Cardiac muscle cell (in vitro differentiated cells and primary cell): ENCODE measurements at regions not wholly inside any gene's neighbourhood (a gene's known extent, or its start where the extent isn't known, plus 50 kb on each side); places are given as distances from the start of the nearest gene placed in this dataset.
A peak's percentile ranks its signal among the peaks of the same experiment; 100 is the strongest.

ENCODE experiments used
- DNase-seq, 2 donors: peaks; one replicate each; pipeline versions ENCODE4 v3.0.0 to v3.0.0-alpha.2; 2010 to 2017; ENCODE audit warnings: low read depth in 1 of 2, low spot score in 1 of 2
- H3K27ac ChIP-seq: fragments of 200-600 bp; sonication (generic); 2 replicates; pipeline ENCODE4 v1.5.1; 2016
- H3K27me3 ChIP-seq: fragments of 200-600 bp; sonication (generic); 2 replicates; pipeline ENCODE4 v1.6.0; 2016; ENCODE audit warnings: control low read depth
- H3K36me3 ChIP-seq: fragments of 200-600 bp; sonication (generic); 2 replicates; pipeline ENCODE4 v1.5.1; 2016; ENCODE audit warnings: control low read depth
- H3K4me1 ChIP-seq: fragments of 200-600 bp; sonication (generic); 2 replicates; pipeline ENCODE4 v1.8.1; 2017; ENCODE audit warnings: low read depth, mild to moderate bottlenecking, mixed run types
- H3K4me3 ChIP-seq: fragments of 200-600 bp; sonication (generic); 2 replicates; pipeline ENCODE4 v1.5.1; 2016; ENCODE audit warnings: mild to moderate bottlenecking
- H3K9me3 ChIP-seq: fragments of 200-600 bp; sonication (generic); 2 replicates; pipeline ENCODE4 v1.5.1; 2017; ENCODE audit warnings: low read depth, mild to moderate bottlenecking, control low read depth
- CTCF ChIP-seq: IDR thresholded peaks from 2 replicates; pipeline ENCODE4 v1.5.1; 2012; ENCODE audit warnings: low read depth, mild to moderate bottlenecking, low read length

- Histone ChIP-seq H3K4me3 (no peak overlapping the region), H3K36me3 (no peaks in the 10 kb centered on the region), H3K27ac (no peak overlapping the region), H3K4me1 (peaks cover 11% of the 10 kb centered on the region), H3K27me3 (no peaks in the 10 kb centered on the region), H3K9me3 (no peaks in the 10 kb centered on the region)
- no peak for TF ChIP-seq CTCF
- no peak for DNase-seq
Measured at GRCh38 chr1:8086055-8086454, 59.9 kb upstream of the ERRFI1 start.

- Histone ChIP-seq H3K36me3 (no peaks in the 10 kb centered on the region), H3K4me3 (no peak overlapping the region), H3K4me1 (peaks cover 11% of the 10 kb centered on the region), H3K9me3 (no peaks in the 10 kb centered on the region), H3K27me3 (no peaks in the 10 kb centered on the region), H3K27ac (no peak overlapping the region)
- DNase-seq: no peak
- TF ChIP-seq CTCF: no peak
Measured at GRCh38 chr1:8084913-8085312, 58.8 kb upstream of the ERRFI1 start.

GRCh38 chr1:8083739-8084484, 57.8 kb upstream of the ERRFI1 start:
- H3K27ac ChIP-seq: no peak overlapping the region
- H3K4me3 ChIP-seq: no peak overlapping the region
- H3K27me3 ChIP-seq: no peaks in the 10 kb centered on the region
- peaks cover 11% of the 10 kb centered on the region for H3K4me1 ChIP-seq
- H3K36me3 ChIP-seq: no peaks in the 10 kb centered on the region
- no peaks in the 10 kb centered on the region for H3K9me3 ChIP-seq
- no peak for TF ChIP-seq CTCF
- peak in 1 of 2 donors; percentile 67 for DNase-seq

DNA sequence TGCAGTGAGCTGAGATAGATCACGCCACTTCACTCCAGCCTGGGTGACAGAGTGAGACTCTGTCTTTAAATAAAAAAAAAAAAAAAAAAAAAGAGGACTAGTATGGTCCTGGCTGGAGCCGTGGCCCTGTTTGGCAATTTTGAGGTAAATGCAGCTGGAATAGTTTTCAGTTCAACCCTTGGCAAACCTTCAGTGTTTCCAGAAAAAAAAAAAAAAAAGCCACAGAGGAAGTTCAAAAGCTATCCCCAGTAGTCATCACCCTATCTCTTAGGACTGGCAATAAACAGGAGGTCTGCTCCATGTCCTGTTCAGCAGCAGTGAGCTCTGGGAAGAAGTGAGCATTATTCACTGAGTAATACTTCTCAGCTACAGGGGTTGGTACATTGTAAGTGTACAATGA, 56.8 kb upstream of the ERRFI1 start:
- no peak overlapping the region for H3K4me3 ChIP-seq
- peaks cover 14% of the 10 kb centered on the region for H3K4me1 ChIP-seq
- H3K27ac ChIP-seq: no peak overlapping the region
- DNase-seq: peak; percentile 12 to 93
- H3K27me3 ChIP-seq: no peaks in the 10 kb centered on the region
- H3K36me3 ChIP-seq: no peaks in the 10 kb centered on the region
- TF ChIP-seq CTCF: no peak
- no peaks in the 10 kb centered on the region for H3K9me3 ChIP-seq

DNA sequence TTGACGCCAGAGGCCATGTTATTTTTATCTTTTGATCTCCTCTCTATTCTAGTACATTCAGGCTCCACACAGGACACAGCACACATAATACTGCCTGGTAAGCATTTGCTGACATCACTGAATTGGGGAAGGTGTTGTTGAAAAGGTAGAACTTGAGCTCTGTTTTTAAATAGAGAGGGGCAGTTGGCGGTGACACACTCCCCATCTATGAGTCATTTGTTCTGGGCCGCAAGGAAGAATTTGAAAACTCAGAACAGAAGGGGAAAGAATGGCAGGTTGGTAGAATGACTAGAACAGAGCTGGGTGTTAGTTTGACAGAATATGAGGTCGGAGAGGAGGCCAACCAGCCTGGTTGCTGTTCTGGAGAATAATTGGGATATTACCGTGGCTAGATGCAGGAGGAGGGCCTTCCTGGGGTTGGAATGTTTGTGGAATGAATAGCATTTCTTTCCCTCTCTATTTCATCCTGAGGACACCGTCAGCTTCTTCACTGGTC, 52.1 kb upstream of the ERRFI1 start:
- Histone ChIP-seq H3K27me3 (no peaks in the 10 kb centered on the region), H3K36me3 (no peaks in the 10 kb centered on the region), H3K27ac (peak overlapping the region; percentile 9), H3K9me3 (no peaks in the 10 kb centered on the region), H3K4me1 (peaks cover 17% of the 10 kb centered on the region), H3K4me3 (no peak overlapping the region)
- peak in 1 of 2 donors; percentile 68 for DNase-seq
- TF ChIP-seq CTCF: no peak
